AG04450 (cell line): ENCODE measurements at regions not wholly inside any gene's neighbourhood (a gene's known extent, or its start where the extent isn't known, plus 50 kb on each side); places are given as distances from the start of the nearest gene placed in this dataset.

Experiments used
- CTCF ChIA-PET: fragments of 300-600, 350-600 bp; formaldehyde crosslinking; extraction: SDS; loops from one replicate; lab custom pipeline; 2022; ENCODE audit warnings: antibody characterized with exemption, inconsistent platforms; lab: Charles Lee
- POLR2A ChIA-PET: fragments of 350-600 bp; formaldehyde crosslinking; extraction: SDS; loops from one replicate; lab custom pipeline; 2021; ENCODE audit warnings: antibody characterized with exemption, inconsistent platforms; lab: Yijun Ruan, JAX
- DNase-seq: peaks from one replicate; pipeline ENCODE4 v3.0.0-alpha.2; 2011; ENCODE audit warnings: low read depth, low spot score
- H3K27ac ChIP-seq: one replicate; pipeline ENCODE4 v1.5.1; 2012; ENCODE audit warnings: low read depth, low read length, control low read depth
- H3K27me3 ChIP-seq: one replicate; pipeline ENCODE4 v1.6.0; 2012; ENCODE audit warnings: low read length; ENCODE audit not compliant: control insufficient read depth, insufficient read depth
- H3K4me3 ChIP-seq: 2 replicates; pipeline ENCODE4 v1.5.1; 2011; ENCODE audit warnings: mild to moderate bottlenecking, low read depth, low read length, control low read depth
- H3K9me3 ChIP-seq: 2 replicates; pipeline ENCODE4 v1.5.1; 2012; ENCODE audit warnings: low read length; ENCODE audit not compliant: control insufficient read depth, insufficient read depth
- CTCF ChIP-seq: IDR thresholded peaks from 2 replicates; pipeline ENCODE4 v1.5.1; 2011; ENCODE audit warnings: low read depth, low read length, control low read depth, inconsistent platforms

- ChIA-PET CTCF (no interaction called here), POLR2A (no interaction called here)
- no peak for DNase-seq
- no peaks in the 10 kb centered on the region for H3K27me3 ChIP-seq
- no peak overlapping the region for H3K4me3 ChIP-seq
- no peak for TF ChIP-seq CTCF
- H3K27ac ChIP-seq, result no peak overlapping the region
- H3K9me3 ChIP-seq, result no peaks in the 10 kb centered on the region
Observed at GRCh38 chr4:156241896-156242295, 288.2 kb upstream of the CTSO start.

- ChIA-PET CTCF (no interaction called here), POLR2A (no interaction called here)
Observed at GRCh38 chr4:156238171-156238570, 284.5 kb upstream of the CTSO start.

GRCh38 chr4:156237231-156237630 is 283.6 kb upstream of the CTSO start:
- H3K27ac ChIP-seq, result no peak overlapping the region
- H3K9me3 ChIP-seq, result no peaks in the 10 kb centered on the region
- CTCF ChIA-PET, result no interaction called here
- no peak overlapping the region for H3K4me3 ChIP-seq
- no peak for DNase-seq
- TF ChIP-seq CTCF, result no peak
- no peaks in the 10 kb centered on the region for H3K27me3 ChIP-seq
- POLR2A ChIA-PET, result no interaction called here

More at GRCh38 chr4:156238171-156238570, 284.5 kb upstream of the CTSO start:
- H3K27ac ChIP-seq, result no peak overlapping the region
- TF ChIP-seq CTCF, result no peak
- DNase-seq, result no peak
- no peak overlapping the region for H3K4me3 ChIP-seq
- H3K27me3 ChIP-seq, result no peaks in the 10 kb centered on the region
- no peaks in the 10 kb centered on the region for H3K9me3 ChIP-seq

- Histone ChIP-seq H3K27ac (no peak overlapping the region), H3K9me3 (no peaks in the 10 kb centered on the region), H3K27me3 (no peaks in the 10 kb centered on the region), H3K4me3 (no peak overlapping the region)
- CTCF ChIA-PET, result no interaction called here
- no peak for DNase-seq
- POLR2A ChIA-PET, result no interaction called here
- TF ChIP-seq CTCF, result no peak
Observed at GRCh38 chr4:156230176-156230575, 276.5 kb upstream of the CTSO start.

GRCh38 chr4:156228676-156229075 is 275.0 kb upstream of the CTSO start:
- H3K4me3 ChIP-seq, result no peak overlapping the region
- H3K27ac ChIP-seq, result no peak overlapping the region
- no peaks in the 10 kb centered on the region for H3K9me3 ChIP-seq
- no peaks in the 10 kb centered on the region for H3K27me3 ChIP-seq
- no peak for TF ChIP-seq CTCF
- DNase-seq, result no peak
- CTCF ChIA-PET, result no interaction called here
- POLR2A ChIA-PET, result no interaction called here
